Endodermal cell (in vitro differentiated cells): ENCODE measurements at regions not wholly inside any gene's neighbourhood (a gene's known extent, or its start where the extent isn't known, plus 50 kb on each side); places are given as distances from the start of the nearest gene placed in this dataset.
A peak's percentile ranks its signal among the peaks of the same experiment; 100 is the strongest.

Source experiments
- DNase-seq: peaks from one replicate; pipeline ENCODE4 v3.0.0-alpha.2; 2017
- H3K27ac ChIP-seq: 2 replicates; pipeline ENCODE4 v1.5.1; 2013; ENCODE audit warnings: mild to moderate bottlenecking, low read depth, low read length, moderate library complexity
- H3K27me3 ChIP-seq: 2 replicates; pipeline ENCODE4 v1.6.1; 2013; ENCODE audit warnings: mild to moderate bottlenecking, low read length, moderate library complexity; ENCODE audit not compliant: insufficient read depth, control insufficient read depth, poor library complexity, severe bottlenecking
- H3K36me3 ChIP-seq: 2 replicates; pipeline ENCODE4 v1.7.0; 2013; ENCODE audit warnings: mild to moderate bottlenecking, low read length, moderate library complexity; ENCODE audit not compliant: control insufficient read depth, insufficient read depth
- H3K4me1 ChIP-seq: one replicate; pipeline ENCODE4 v1.7.0; 2013; ENCODE audit warnings: low read length; ENCODE audit not compliant: control insufficient read depth, insufficient read depth
- H3K4me3 ChIP-seq: 2 replicates; pipeline ENCODE4 v1.5.1; 2013; ENCODE audit warnings: mild to moderate bottlenecking, low read length, moderate library complexity
- H3K9ac ChIP-seq: 2 replicates; pipeline ENCODE4 v1.6.1; 2013; ENCODE audit warnings: mild to moderate bottlenecking, low read length, moderate library complexity; ENCODE audit not compliant: poor library complexity, severe bottlenecking; ENCODE audit errors: extremely low read depth
- H3K9me3 ChIP-seq: 2 replicates; pipeline ENCODE4 v1.6.1; 2013; ENCODE audit warnings: mild to moderate bottlenecking, low read length, moderate library complexity; ENCODE audit not compliant: control insufficient read depth
- H3K27ac Mint-ChIP-seq: 2 replicates; pipeline ENCODE4 v1.8.0; 2020; ENCODE audit warnings: mixed read lengths
- H3K27me3 Mint-ChIP-seq: 2 replicates; pipeline ENCODE4 v1.8.0; 2021; ENCODE audit warnings: mild to moderate bottlenecking, mixed read lengths; ENCODE audit not compliant: insufficient read depth
- H3K36me3 Mint-ChIP-seq: 2 replicates; pipeline ENCODE4 v1.8.0; 2020; ENCODE audit warnings: low read depth, mixed read lengths
- H3K4me1 Mint-ChIP-seq: 2 replicates; pipeline ENCODE4 v1.8.0; 2020; ENCODE audit warnings: mixed read lengths
- H3K4me3 Mint-ChIP-seq: 2 replicates; pipeline ENCODE4 v1.8.0; 2020; ENCODE audit warnings: mild to moderate bottlenecking, moderate library complexity, mixed read lengths
- H3K9me3 Mint-ChIP-seq: 2 replicates; pipeline ENCODE4 v1.8.0; 2020; ENCODE audit warnings: mild to moderate bottlenecking, mixed read lengths
- WGBS, 2 experiments: methylation state at CpG; one replicate each; pipeline versions ENCODE4 v1.1.5 to v1.1.7; 2013; ENCODE audit warnings: missing lambda C conversion rate in 2 of 2, mixed read lengths in 1 of 2; ENCODE audit not compliant: insufficient coverage in 1 of 2, insufficient read length in 1 of 2; 5-methylcytosine and 5-hydroxymethylcytosine counted together
- TF ChIP-seq, protein P1 (sequence below): fragments of 200-600 bp; sonication (generic); conservative IDR thresholded peaks from 2 replicates; pipeline ENCODE4 v1.5.0; 2021; ENCODE audit warnings: antibody characterized with exemption, mild to moderate bottlenecking

DNA sequence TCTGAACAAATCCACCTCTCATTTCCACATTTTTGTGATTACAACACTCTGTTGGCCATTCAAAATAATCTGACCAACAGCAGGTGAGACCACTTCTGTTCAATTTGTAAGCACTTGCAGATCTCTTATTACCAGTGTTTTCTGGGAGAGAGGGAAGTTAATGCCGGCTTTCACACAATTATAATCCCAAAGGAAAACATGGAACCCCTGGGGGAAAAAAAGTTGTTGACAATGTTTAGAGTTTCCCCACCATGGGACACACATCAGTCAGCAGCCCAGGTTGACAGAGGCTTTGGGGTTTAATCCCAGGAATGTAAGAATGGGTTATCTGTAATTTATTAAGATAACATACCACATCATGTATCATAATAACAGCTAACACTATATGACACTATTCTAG is 68.4 kb upstream of the TNFSF4 start:
- H3K9me3 ChIP-seq = no peaks in the 10 kb centered on the region
- no peaks in the 10 kb centered on the region for H3K27me3 ChIP-seq
- H3K9me3 Mint-ChIP-seq = peaks cover 2% of the 10 kb centered on the region
- TF ChIP-seq, protein P1, sequence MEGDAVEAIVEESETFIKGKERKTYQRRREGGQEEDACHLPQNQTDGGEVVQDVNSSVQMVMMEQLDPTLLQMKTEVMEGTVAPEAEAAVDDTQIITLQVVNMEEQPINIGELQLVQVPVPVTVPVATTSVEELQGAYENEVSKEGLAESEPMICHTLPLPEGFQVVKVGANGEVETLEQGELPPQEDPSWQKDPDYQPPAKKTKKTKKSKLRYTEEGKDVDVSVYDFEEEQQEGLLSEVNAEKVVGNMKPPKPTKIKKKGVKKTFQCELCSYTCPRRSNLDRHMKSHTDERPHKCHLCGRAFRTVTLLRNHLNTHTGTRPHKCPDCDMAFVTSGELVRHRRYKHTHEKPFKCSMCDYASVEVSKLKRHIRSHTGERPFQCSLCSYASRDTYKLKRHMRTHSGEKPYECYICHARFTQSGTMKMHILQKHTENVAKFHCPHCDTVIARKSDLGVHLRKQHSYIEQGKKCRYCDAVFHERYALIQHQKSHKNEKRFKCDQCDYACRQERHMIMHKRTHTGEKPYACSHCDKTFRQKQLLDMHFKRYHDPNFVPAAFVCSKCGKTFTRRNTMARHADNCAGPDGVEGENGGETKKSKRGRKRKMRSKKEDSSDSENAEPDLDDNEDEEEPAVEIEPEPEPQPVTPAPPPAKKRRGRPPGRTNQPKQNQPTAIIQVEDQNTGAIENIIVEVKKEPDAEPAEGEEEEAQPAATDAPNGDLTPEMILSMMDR = no peak
- peak overlapping the region; percentile 34 for H3K4me3 ChIP-seq
- H3K4me1 Mint-ChIP-seq = peaks cover 26% of the 10 kb centered on the region
- no peak overlapping the region for H3K4me3 Mint-ChIP-seq
- H3K4me1 ChIP-seq = peaks cover 11% of the 10 kb centered on the region
- DNase-seq = no peak
- H3K9ac ChIP-seq = no peak overlapping the region
- WGBS, 2 experiments = no CpG with 5 or more reads among the region's 1 CpG
- H3K27me3 Mint-ChIP-seq = no peaks in the 10 kb centered on the region
- peak overlapping the region; percentile 63 for H3K27ac Mint-ChIP-seq
- no peaks in the 10 kb centered on the region for H3K36me3 ChIP-seq
- H3K27ac ChIP-seq = no peak overlapping the region
- no peaks in the 10 kb centered on the region for H3K36me3 Mint-ChIP-seq

GRCh38 chr1:173276922-173277800 is 70.0 kb upstream of the TNFSF4 start:
- Histone ChIP-seq H3K9me3 (no peaks in the 10 kb centered on the region), H3K4me3 (no peak overlapping the region), H3K27me3 (no peaks in the 10 kb centered on the region), H3K27ac (no peak overlapping the region), H3K36me3 (no peaks in the 10 kb centered on the region), H3K9ac (no peak overlapping the region), H3K4me1 (peaks cover 11% of the 10 kb centered on the region)
- 96% methylated on average over 3 of the region's 3 CpGs; no CpG with 5 or more reads in 1 of the 2 experiments for WGBS, 2 experiments
- Mint-ChIP-seq H3K4me3 (no peak overlapping the region), H3K36me3 (no peaks in the 10 kb centered on the region), H3K9me3 (peaks cover 2% of the 10 kb centered on the region), H3K27me3 (no peaks in the 10 kb centered on the region), H3K27ac (no peak overlapping the region), H3K4me1 (peaks cover 25% of the 10 kb centered on the region)
- TF ChIP-seq, protein P1 = no peak
- no peak for DNase-seq

GRCh38 chr1:173280899-173281660 is 73.9 kb upstream of the TNFSF4 start:
- H3K27ac Mint-ChIP-seq = no peak overlapping the region

More at GRCh38 chr1:173280899-173281660, 73.9 kb upstream of the TNFSF4 start:
- Mint-ChIP-seq H3K4me3 (no peak overlapping the region), H3K27me3 (no peaks in the 10 kb centered on the region), H3K9me3 (no peaks in the 10 kb centered on the region), H3K4me1 (peaks cover 7% of the 10 kb centered on the region), H3K36me3 (no peaks in the 10 kb centered on the region)
- no peak for DNase-seq
- TF ChIP-seq, protein P1 = no peak
- H3K4me3 ChIP-seq = no peak overlapping the region
- no peaks in the 10 kb centered on the region for H3K27me3 ChIP-seq
- no peaks in the 10 kb centered on the region for H3K4me1 ChIP-seq
- no peaks in the 10 kb centered on the region for H3K9me3 ChIP-seq
- H3K27ac ChIP-seq = no peak overlapping the region
- 93 to 98% methylated on average over 6 to 7 of the region's 7 CpGs for WGBS, 2 experiments
- H3K36me3 ChIP-seq = no peaks in the 10 kb centered on the region
- H3K9ac ChIP-seq = no peak overlapping the region
